GM23248 (cell line): ENCODE measurements at regions not wholly inside any gene's neighbourhood (a gene's known extent, or its start where the extent isn't known, plus 50 kb on each side); places are given as distances from the start of the nearest gene placed in this dataset.

Experiments
- EZH2 ChIP-seq: fragments of 200-600 bp; sonication (generic); IDR thresholded peaks from 2 replicates; pipeline ENCODE4 v1.6.1; 2018; ENCODE audit warnings: antibody characterized with exemption, mild to moderate bottlenecking; ENCODE audit not compliant: insufficient read depth, poor library complexity, severe bottlenecking
- EZH2phosphoT487 ChIP-seq: fragments of 200-600 bp; sonication (generic); IDR thresholded peaks from 2 replicates; pipeline ENCODE4 v1.6.1; 2018; ENCODE audit warnings: antibody characterized with exemption, moderate library complexity, mild to moderate bottlenecking, low read depth; ENCODE audit not compliant: insufficient read depth

GRCh38 chr12:74963304-74963703 is 246.3 kb downstream of the KCNC2 start:
- no peak for TF ChIP-seq EZH2
- no peak for TF ChIP-seq EZH2phosphoT487
